ENCODE measurements at regions not wholly inside any gene's neighbourhood (a gene's known extent, or its start where the extent isn't known, plus 50 kb on each side); places are given as distances from the start of the nearest gene placed in this dataset.
A peak's percentile ranks its signal among the peaks of the same experiment; 100 is the strongest.

DNA sequence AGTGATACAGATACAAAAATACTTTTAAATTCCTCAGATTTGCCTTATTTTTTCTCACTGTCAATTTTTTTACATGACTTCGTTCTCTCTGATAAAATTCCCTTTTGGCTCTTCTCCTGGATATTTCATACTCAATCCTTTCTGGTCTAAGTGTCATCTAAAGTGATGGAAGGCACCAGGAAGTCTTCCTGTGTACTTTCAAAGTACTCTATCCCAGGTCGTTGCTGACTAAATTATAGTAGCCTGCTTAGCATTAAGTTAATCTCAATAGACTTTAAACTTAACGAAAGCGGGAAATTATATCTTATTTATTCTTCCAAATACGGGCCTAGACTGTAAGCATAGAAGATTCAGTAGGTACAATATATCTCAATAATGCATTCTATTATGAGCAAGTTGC, 67.8 kb downstream of the CASP12 start:
- DNase-seq = no peak

DNA sequence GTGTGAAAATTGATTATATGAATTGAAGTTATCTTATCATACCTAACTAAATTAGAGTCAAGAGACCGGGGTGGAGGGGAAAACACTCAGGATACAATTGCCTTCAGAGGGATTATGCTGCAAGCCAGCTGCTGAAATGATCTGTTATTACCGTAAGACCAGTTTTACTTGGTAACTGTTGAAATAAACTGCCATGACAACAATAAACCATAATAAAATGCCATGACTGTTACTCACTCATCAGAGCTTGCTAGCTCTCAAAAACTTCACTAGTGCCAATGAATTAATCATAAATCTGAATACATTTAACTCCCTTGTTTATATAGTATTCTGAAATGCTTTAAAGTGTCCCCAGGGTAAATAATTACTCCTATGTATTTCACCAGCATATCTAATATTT, 68.2 kb downstream of the CASP12 start:
- no peak for DNase-seq

DNA sequence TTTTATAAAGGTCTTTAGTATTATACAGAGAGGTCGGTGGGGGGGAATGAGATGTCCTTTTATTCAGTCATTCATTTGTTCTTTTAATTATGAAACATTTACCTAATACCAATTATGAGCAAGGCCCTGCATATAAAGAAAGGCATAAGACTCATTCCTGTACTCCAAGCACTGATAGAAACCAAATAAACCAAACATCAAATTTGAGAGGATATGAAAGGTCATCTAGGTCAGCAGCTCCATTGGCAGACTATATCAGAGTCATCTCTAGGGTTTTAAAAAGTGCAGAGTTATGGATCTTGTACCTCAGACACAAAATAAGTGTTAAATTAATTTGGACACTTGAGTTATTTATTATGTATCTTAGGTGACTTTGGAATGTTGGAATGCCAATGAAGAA, 71.5 kb downstream of the CASP12 start:
- peak; percentile 9 for DNase-seq

DNA sequence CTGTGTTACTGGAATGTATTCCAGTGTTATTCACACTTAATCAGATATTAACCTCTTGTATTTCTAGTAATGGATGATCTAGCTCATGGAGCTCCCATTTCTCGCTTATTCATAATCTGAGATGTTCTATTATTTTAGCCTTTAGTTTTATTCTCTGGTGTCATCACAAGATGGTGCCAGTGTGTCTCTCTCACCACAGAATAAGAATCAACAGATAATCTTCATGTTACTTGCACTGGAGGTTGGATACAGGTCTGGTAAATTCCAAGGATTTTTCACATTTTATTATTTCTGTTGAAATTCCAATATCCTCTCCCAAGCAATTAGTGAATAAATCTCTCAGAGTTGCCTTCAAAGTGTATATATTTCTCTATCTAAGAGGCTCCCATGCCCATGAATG, 74.6 kb downstream of the CASP12 start:
- DNase-seq = no peak

DNA sequence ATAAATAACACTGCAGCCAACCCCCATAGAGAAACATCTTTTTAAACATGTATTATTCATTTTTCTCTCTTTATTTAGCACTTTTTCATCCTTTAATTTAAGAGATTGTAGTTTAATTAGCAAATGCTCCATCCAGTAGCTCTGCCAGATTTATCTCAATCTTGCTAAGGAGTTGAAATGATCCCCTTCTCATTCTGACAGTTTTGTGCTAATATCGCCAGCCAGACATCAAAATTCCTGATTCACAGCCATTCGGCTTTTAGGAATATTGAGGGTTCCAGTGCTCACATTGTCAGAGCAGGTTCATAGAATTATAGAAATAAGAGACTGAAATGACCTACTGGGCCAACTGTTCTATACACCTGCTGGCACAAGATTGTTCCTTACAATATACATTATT, 77.8 kb downstream of the CASP12 start:
- no peak for DNase-seq

DNA sequence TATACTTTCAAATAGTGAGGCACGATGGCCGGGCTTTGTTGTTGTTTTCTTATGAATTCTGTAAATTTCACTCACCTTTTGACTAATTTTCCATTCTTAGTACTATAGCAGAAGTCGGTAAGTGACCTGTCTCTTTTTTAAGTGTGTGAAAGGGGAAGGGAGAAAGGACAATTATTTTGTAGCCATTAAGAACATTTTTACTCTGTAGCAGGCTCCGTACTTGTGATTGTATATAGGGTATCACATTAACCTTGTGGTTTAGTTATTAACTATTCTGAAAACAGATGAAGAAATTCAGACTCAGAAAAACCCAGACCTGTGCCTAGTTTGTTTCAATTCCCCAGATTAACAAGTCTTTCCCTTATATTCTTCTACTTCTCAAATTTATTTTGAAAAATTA, 78.7 kb downstream of the CASP12 start:
- DNase-seq = no peak

DNA sequence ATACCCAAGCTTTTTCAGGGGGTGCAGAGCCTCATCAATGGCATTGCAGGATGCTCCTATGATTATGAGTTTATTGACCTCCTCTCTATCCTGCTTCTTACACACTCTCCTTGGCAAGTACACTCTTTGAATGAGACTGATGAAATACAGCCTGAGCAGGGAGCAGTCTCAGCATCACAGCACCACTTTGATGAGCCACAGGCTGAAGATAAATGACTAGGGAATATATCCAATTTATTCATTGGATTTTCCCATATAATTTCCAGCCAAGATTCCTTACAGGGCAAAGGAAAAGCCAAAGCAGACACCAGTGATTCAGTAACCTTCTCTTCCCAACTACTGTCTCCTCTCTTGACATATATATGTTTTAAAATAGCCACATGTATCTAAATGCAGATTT, 79.2 kb downstream of the CASP12 start:
- DNase-seq = no peak

DNA sequence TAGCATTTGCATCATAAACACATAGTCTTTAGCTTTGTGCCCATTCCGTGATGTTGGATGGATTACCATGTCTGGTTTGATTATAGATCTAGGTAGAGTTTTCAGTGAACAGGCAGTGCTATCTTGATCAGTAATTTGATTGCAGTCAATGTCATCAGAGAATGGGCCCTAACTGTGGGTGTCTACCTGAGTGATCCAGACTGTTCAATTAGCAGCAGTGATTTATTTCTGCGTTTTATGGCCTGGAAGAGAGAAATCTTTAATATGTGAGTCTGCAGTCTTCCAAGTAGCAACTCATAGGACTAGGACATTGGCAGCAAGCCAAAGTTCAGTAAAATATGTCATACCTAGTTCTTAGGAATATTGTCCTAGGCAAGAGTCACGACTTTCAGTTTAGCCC, 80.3 kb downstream of the CASP12 start:
- no peak for DNase-seq

DNA sequence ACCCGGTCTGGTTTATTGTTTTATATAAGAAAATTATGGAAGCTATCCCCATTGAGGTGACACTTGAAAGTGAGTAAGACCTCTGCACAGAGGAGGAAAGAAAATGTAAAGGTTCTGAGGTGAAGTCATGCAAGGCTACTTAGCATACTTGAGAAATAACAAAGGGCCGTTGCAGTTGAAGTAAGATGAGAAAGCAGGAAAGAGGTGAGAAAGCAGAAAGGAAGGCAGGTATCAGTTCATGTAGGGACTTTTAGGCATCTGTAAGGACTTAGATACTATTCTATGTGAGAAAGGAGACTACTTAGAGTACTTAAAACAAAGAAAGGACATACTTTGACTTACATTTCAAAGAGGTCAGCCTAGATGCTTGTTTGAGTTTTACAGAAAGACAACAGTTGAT, 84.7 kb downstream of the CASP12 start:
- no peak for DNase-seq

DNA sequence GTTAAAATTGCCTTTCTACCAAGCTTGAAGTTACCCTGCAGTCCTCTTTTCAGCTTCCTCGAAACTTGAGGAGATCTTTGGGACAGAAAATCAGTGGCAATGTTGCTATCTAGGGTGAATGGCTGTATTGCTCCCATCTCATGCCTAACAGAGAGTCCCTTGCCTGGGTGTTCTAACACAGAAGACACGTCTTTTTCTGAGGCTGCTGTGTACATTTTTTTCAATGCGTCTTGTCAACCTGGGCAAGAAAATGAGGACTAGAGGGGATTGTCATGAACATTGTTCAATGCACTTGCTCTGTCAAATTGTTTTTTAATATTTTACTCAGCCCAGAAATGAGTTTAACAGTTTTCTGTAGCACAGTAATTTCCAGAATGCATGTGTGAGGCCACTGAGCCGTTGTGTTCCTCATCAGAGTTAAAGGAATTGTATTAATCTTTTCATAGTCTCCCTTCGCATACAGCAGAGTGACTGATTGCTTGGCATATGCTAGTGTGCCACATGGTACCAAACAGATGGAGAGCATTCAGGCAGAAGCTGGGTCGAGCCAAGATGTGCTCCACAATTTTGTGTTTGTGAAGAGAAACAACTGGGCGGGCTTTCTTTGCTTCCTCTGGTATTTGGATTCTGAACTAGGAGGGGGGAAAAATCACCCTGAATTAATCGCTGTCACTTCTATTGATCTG, 86.0 kb downstream of the CASP12 start:
- no peak for DNase-seq

DNA sequence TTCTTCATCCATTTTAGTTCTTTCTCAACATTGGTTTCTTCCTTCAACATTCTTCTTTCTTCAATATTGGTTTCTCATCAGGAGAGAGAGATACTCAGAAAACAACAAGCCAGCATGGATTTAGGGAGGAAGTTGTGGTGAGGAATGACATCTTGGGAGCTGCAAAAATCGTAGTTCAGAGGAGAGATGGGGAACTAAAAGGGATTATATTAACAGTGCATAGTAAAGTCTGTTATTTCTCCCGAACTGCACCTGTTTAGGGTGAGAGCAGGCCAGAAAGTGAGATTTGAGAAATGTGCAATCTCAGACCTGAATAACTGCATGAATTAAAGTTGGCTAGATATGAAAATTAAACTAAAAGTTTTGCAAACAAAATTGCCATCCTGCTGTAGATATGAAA, 94.5 kb downstream of the CASP12 start:
- DNase-seq = no peak

DNA sequence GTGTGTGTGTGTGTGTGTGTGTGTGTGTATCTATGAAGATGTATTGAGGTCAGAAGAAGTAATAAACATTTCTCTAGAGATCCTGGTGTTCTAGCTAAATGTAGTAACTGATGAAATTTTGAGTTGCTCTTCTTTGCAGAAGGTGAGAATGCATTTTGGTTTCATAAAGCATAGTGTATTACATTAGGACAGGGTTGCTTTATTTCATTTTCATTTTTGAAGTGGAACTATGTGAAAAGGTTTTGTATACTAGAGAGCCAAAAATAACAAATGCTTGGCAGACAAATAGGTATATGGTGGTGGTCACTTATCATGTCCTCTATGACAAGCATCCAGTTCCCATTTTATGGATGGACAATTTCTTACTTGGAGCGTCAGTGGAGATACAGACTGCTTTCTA, 99.0 kb downstream of the CASP12 start:
- DNase-seq = no peak

DNA sequence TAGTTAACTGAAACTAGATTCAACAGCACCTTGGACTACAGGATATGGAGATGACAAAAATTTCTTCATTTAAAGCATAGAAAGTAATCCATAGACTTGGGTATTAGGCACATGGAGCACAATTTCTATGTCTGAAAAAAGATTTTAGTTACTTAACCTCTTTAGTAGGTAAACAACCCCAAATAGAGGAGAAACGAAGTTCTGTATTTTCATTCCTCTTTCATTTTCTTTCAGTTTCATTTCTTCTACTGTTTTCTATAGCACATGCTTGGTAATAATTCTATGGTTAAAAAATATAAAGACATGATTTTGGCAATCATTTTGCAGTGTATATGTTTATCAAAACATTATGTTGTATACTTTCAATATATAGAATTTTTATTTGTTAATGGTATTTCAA, 99.5 kb downstream of the CASP12 start:
- DNase-seq = no peak

DNA sequence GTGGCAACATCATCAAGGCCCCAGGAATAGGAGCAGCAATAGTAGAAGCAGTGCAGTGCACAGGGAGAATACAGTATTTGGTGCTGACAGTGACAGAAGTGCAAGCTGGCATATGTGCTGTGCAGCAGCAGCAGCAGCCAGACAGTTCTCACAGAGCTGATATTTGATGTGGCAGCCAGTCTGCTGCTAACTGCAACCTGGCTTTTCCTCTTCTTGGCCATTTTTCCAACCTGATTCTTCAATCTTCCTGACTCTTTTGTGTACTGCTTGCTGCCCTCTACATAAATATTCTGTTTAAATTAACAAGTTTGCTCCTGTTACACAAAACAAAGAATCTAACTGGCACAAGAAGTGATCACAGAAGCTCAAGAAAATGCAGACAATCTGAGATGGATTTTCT, 102.0 kb downstream of the CASP12 start:
- DNase-seq = no peak

DNA sequence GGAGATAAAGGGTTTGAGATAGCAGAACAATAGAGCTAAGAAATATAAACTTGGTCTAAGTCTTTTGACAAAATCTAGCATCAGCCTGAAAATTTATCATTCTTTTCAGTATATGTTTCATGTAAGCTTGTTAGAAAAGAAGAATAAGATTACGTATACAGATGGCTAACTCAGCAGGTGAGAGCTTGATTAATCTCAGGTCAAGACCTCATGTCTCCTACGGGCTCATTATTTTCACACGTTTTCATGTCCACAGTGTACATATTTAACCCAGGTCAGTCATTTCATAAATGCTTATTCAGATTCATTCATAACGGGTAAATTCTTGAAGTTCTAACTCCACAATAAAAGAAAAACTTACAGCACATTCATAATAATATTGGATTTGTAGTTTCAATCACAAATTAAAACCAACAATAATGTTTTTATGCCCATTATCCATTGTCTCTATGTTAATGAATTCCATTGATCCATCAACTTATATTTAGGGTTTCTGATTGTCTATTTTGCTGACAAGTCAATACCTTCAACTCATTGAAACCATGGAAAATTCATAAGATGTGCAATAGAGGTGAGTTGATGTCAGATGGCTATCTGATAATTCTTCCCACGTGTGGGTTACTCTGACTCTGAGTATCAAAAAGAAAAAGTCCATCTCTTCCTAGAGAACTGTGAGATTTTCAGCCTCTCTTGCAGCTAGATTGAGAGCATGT, 102.6 kb downstream of the CASP12 start:
- no peak for DNase-seq

DNA sequence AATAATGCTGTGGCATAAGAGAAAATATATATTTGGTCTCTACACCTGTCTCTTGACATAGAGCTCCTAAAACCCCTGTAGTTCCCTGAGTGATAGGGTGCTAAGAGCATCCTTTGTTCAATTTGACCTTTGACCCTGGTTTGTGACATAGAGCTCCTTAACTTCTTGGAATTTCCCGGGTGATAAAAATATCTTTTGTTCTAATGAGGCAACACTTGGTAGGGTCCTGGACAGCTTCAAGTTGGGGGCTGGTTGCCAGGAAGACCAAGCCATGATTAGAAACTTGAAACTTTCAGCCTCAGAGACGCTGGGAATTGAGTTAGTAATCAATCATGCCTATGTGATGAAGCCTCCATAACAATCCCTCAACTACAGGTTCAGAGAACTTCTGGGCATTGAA, 105.4 kb downstream of the CASP12 start:
- no peak for DNase-seq

DNA sequence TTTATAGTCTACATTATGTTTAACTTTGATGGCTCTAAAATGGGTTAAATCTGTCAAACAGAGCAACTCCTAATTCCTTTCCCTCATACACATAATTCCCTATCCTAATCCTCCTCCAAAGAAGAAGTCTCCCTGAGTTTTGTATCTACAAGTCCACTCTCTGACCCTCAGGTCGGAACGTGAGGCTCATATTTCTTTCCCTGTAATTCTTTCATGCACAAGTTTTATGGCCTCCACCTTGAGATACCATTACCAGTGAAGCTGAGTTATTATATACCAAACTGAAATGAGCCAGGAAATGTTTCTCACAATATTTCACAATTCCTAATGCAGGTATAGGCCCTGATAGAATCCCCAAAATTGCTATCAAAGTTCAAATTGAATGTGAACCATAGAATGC, 106.4 kb downstream of the CASP12 start:
- no peak for DNase-seq

DNA sequence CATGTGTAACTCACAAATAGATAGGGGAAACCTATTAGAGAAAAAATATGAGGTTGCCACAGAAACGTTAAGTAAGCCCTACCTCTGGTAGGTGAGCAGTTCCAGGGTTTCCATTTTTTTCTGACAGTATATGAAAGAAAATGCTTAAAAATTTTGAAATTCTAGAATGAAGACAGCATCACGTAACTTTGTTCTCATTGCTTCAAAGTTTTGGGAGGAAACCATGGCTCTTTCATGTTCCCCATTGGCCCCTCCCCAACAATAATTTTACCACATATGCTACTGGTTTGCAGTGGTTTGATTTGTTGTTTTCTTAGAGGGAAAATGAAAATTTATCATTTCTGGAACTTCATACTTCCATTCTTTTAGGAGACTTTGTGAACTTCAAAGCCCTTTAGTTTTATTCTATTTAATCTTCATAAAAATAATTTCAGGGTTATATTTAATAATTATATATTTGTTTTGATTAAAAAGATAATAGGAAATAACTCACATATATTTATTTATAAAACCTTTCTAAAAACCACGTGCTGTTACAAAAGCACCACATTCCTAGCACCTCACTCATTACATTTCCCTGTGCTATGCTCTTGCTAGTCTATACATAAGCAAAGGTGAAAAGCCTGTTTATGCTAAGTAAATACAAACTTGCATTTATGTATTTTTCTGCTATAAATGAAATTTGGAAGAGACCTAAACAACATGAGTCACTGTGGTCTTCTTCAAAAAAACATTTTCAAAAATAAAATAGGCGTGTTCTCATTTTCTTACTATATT, 113.4 kb downstream of the CASP12 start:
- DNase-seq = no peak

DNA sequence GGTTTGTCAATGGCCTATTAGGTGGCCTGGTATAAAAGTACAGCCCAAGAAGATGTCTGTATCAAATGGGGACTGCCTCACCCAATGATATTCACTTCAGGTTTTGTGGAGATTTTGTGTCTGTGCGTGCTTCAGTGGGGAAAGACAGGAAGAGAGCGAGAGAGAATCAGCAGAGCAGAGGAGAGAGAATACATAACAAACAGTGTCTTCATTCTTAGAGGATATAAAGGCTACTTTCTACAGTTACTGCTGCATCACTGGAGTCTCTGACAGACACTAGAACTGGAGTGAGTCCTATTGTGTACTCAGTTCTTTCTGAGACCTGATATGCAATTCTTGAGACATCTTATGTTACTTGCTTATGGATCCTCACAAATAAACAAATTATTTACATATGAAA, 115.0 kb downstream of the CASP12 start:
- no peak for DNase-seq

DNA sequence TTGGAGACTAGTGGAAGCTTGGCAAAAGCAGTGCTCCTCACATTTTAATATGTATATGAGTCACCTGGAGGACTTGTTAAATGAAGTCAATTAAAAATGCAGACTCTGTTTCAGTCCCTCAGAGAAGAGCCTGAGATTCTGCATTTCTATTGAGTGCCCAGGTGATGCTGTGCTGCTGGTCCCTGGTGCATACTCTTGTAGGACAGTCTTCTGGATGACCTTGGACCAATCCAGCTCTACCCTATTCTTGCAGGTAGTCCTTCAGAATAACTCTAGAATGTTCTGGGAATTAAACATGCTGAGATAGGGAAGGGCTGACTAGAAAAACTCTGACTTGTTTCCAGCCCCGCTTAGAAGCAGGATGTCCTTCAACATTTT, 115.9 kb downstream of the CASP12 start:
- no peak for DNase-seq

DNA sequence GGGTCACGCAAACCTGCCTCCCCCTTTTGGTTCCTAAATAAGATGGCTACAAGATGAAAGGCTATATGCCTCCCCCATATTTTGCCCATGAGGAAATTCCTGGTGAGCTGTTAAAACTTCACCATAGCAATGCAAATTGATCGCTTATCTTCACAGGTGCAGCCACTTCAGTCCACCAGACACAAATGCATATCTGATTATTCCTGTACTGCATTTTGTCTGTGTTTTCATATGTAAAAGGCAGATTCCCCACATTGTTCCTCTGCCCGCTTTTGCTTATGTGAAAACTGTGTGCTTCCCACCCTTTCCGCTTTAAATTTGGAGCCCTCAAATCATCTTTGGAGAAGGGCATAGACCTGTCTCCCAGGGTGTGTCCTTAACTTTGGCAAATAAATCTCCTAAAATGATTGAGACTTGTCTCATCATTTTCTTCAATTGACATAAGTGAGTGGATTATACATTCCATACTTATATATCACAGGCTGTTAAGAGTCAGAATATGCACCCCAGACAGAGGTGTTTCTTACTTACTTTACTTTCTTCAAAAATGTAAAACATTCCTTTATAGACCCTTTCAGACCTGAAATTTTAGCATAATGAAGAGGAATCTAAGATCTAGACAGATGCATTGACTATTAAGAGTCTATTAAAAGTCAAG, 116.4 kb downstream of the CASP12 start:
- no peak for DNase-seq

DNA sequence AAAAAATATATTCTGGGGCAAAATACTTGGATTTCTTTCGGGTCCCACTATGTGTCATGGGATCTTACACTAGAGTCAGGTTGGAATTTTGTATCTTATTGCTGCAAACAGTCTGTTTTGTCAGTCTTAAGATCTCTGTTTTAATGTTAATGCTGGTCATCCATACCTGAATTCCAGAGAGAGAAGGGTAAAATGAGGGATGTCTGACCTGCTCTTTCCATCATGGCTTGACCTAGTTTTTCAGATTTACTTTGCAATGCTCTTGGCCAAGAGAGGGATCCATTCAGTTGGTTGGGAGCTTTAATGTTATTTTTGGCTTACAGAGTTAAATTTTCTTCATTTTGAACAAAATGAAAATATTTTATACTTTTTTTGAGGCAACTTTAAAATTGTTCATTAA, 117.2 kb downstream of the CASP12 start:
- no peak for DNase-seq

DNA sequence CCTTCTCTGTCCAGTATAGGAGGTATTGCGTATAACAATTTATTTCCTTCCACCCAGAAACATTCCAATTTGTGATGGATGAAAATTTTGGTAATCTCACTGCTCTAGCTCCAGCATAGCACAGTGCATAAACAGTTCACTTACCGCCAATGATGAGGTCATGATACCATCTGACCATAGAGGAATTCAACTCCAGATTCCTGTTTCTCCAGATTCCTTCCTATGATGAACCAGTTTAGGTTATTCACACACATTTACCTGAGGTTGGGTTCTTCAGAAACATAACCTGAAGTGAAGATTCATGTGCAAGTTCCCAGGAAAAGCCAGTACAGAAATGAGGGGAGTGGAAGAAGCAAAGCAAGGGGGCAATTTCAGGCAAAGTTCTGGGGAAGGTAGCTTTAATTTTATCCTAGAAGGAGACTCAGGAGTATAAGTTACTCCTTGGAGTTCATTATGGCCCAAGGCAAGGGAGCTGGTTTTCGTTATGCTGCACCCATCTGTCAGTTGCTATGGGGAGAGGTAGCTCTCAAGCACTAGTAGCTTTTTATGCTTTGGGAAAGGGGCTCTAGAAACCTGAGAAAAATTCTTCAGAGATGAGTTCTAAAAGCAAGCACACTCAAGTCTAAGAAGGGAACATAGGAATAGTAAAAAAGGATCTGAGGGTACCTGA, 121.6 kb downstream of the CASP12 start:
- DNase-seq = no peak
